HEK293 (cell line): ENCODE measurements at regions not wholly inside any gene's neighbourhood (a gene's known extent, or its start where the extent isn't known, plus 50 kb on each side); places are given as distances from the start of the nearest gene placed in this dataset.

ENCODE experiments used
- CTCF ChIA-PET: fragments of 350-600 bp; formaldehyde crosslinking; extraction: SDS; loops from one replicate; lab custom pipeline; 2021; ENCODE audit warnings: antibody characterized with exemption; lab: Yijun Ruan, JAX
- POLR2A ChIA-PET: fragments of 300-600 bp; formaldehyde crosslinking; extraction: SDS; loops from one replicate; lab custom pipeline; 2020; ENCODE audit warnings: antibody characterized with exemption, inconsistent platforms; lab: Yijun Ruan, JAX
- H3K27ac ChIP-seq: fragments of 200-500 bp; sonication (Bioruptor generic); 2 replicates; pipeline ENCODE4 v1.5.1; 2014; ENCODE audit warnings: low read depth, low read length, control low read depth, inconsistent platforms; ENCODE audit errors: extremely low read depth
- H3K36me3 ChIP-seq, 2 experiments: fragments of 200-500 bp in 1 of 2; sonication (Bioruptor generic) in 1 of 2; 1 replicate in 1 of 2; 2 replicates in 1 of 2; pipeline ENCODE4 v1.5.1; 2014 to 2017; ENCODE audit warnings: inconsistent platforms in 2 of 2, low read length in 2 of 2; ENCODE audit not compliant: control insufficient read depth in 2 of 2, insufficient read depth in 1 of 2
- H3K4me1 ChIP-seq: fragments of 200-500 bp; sonication (Bioruptor generic); 2 replicates; pipeline ENCODE4 v1.5.1; 2014; ENCODE audit warnings: mild to moderate bottlenecking, low read length, inconsistent platforms; ENCODE audit not compliant: control insufficient read depth, insufficient read depth
- H3K4me3 ChIP-seq: 2 replicates; pipeline ENCODE4 v1.5.1; 2011; ENCODE audit warnings: low read depth, mild to moderate bottlenecking, control low read depth, low read length, moderate library complexity
- H3K9me3 ChIP-seq: fragments of 200-500 bp; sonication (Bioruptor generic); 2 replicates; pipeline ENCODE4 v1.5.1; 2014; ENCODE audit warnings: low read depth, low read length, inconsistent platforms; ENCODE audit not compliant: control insufficient read depth, insufficient read depth
- KLF16 ChIP-seq: fragments of 450-650 bp; formaldehyde crosslinking; IDR thresholded peaks from 2 replicates; pipeline ENCODE4 v1.5.1; 2017; ENCODE audit warnings: missing biosample characterization, missing genetic modification characterization
- MYNN ChIP-seq: fragments of 450-650 bp; formaldehyde crosslinking; IDR thresholded peaks from 2 replicates; pipeline ENCODE4 v1.5.1; 2016; ENCODE audit warnings: missing biosample characterization, missing genetic modification characterization, borderline replicate concordance
- ZNF138 ChIP-seq: fragments of 450-650 bp; formaldehyde crosslinking; IDR thresholded peaks from 2 replicates; pipeline ENCODE4 v1.5.1; 2016; ENCODE audit warnings: missing biosample characterization, missing genetic modification characterization, borderline replicate concordance
- ZNF311 ChIP-seq: fragments of 450-650 bp; formaldehyde crosslinking; IDR thresholded peaks from 2 replicates; pipeline ENCODE4 v1.5.1; 2017; ENCODE audit warnings: missing biosample characterization, missing genetic modification characterization, borderline replicate concordance
- ZNF335 ChIP-seq: fragments of 450-650 bp; formaldehyde crosslinking; conservative IDR thresholded peaks from 2 replicates; pipeline ENCODE4 v1.5.1; 2016; ENCODE audit warnings: missing biosample characterization, missing genetic modification characterization
- ZNF776 ChIP-seq: fragments of 450-650 bp; formaldehyde crosslinking; IDR thresholded peaks from 2 replicates; pipeline ENCODE4 v1.5.0; 2017; ENCODE audit warnings: missing biosample characterization, missing genetic modification characterization, borderline replicate concordance
- ZNF785 ChIP-seq: fragments of 450-650 bp; formaldehyde crosslinking; IDR thresholded peaks from 2 replicates; pipeline ENCODE4 v1.5.1; 2016; ENCODE audit warnings: missing biosample characterization, missing genetic modification characterization
- TF ChIP-seq, protein P1 (sequence below): fragments of 450-650 bp; formaldehyde crosslinking; IDR thresholded peaks from 2 replicates; pipeline ENCODE4 v1.5.1; 2016; ENCODE audit warnings: missing biosample characterization, missing genetic modification characterization
- TF ChIP-seq, protein P2 (sequence below): fragments of 450-650 bp; formaldehyde crosslinking; IDR thresholded peaks from 2 replicates; pipeline ENCODE4 v1.5.1; 2017; ENCODE audit warnings: missing biosample characterization, missing genetic modification characterization
- TF ChIP-seq, protein P3 (sequence below): fragments of 450-650 bp; formaldehyde crosslinking; conservative IDR thresholded peaks from 2 replicates; pipeline ENCODE4 v1.5.1; 2016; ENCODE audit warnings: low read depth, missing biosample characterization, missing genetic modification characterization
- TF ChIP-seq, protein P4 (sequence below): fragments of 450-650 bp; formaldehyde crosslinking; IDR thresholded peaks from 2 replicates; pipeline ENCODE4 v1.5.1; 2016; ENCODE audit warnings: missing biosample characterization, missing genetic modification characterization

GRCh38 chr2:64227603-64228125 lies 83.4 kb upstream of the PELI1 start:
- Histone ChIP-seq H3K27ac (peak overlapping the region; percentile 32; the same call in 1 of the 2 replicates), H3K9me3 (no peaks in the 10 kb centered on the region), H3K4me3 (peak overlapping the region; percentile 14), H3K36me3 (no peaks in the 10 kb centered on the region), H3K4me1 (peaks cover 3% of the 10 kb centered on the region; the same call in 1 of the 2 replicates)
- ChIA-PET CTCF (interaction anchor here (0.9 to 1.1 kb wide), 2 partner anchors 11 to 15 kb away, joined by 3 to 8 read pairs; no protein-coding TSS in a partner anchor), POLR2A (interaction anchor here (0.9 to 1.1 kb wide), 3 partner anchors 8 to 85 kb away, joined by 3 to 4 read pairs (median 3); no protein-coding TSS in a partner anchor)
- TF ChIP-seq, protein P1, sequence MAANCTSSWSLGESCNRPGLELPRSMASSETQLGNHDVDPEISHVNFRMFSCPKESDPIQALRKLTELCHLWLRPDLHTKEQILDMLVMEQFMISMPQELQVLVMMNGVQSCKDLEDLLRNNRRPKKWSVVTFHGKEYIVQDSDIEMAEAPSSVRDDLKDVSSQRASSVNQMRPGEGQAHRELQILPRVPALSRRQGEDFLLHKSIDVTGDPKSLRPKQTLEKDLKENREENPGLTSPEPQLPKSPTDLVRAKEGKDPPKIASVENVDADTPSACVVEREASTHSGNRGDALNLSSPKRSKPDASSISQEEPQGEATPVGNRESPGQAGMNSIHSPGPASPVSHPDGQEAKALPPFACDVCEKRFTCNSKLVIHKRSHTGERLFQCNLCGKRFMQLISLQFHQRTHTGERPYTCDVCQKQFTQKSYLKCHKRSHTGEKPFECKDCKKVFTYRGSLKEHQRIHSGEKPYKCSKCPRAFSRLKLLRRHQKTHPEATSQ (tag by site-specific recombination), result no peak
- no peak for TF ChIP-seq ZNF785 (tag by site-specific recombination)
- no peak for TF ChIP-seq KLF16 (tag by site-specific recombination)
- no peak for TF ChIP-seq ZNF138 (tag by site-specific recombination)
- no peak for TF ChIP-seq MYNN (tag by site-specific recombination)
- 0 out of 2 replicates have a peak, but pooled peaks have one; percentile 43 for TF ChIP-seq ZNF335 (tag by site-specific recombination)
- no peak for TF ChIP-seq ZNF776 (tag by site-specific recombination)
- no peak for TF ChIP-seq ZNF311 (tag by site-specific recombination)
- TF ChIP-seq, protein P2, sequence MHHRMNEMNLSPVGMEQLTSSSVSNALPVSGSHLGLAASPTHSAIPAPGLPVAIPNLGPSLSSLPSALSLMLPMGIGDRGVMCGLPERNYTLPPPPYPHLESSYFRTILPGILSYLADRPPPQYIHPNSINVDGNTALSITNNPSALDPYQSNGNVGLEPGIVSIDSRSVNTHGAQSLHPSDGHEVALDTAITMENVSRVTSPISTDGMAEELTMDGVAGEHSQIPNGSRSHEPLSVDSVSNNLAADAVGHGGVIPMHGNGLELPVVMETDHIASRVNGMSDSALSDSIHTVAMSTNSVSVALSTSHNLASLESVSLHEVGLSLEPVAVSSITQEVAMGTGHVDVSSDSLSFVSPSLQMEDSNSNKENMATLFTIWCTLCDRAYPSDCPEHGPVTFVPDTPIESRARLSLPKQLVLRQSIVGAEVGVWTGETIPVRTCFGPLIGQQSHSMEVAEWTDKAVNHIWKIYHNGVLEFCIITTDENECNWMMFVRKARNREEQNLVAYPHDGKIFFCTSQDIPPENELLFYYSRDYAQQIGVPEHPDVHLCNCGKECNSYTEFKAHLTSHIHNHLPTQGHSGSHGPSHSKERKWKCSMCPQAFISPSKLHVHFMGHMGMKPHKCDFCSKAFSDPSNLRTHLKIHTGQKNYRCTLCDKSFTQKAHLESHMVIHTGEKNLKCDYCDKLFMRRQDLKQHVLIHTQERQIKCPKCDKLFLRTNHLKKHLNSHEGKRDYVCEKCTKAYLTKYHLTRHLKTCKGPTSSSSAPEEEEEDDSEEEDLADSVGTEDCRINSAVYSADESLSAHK (tag by site-specific recombination), result peak; percentile 73
- TF ChIP-seq, protein P3, sequence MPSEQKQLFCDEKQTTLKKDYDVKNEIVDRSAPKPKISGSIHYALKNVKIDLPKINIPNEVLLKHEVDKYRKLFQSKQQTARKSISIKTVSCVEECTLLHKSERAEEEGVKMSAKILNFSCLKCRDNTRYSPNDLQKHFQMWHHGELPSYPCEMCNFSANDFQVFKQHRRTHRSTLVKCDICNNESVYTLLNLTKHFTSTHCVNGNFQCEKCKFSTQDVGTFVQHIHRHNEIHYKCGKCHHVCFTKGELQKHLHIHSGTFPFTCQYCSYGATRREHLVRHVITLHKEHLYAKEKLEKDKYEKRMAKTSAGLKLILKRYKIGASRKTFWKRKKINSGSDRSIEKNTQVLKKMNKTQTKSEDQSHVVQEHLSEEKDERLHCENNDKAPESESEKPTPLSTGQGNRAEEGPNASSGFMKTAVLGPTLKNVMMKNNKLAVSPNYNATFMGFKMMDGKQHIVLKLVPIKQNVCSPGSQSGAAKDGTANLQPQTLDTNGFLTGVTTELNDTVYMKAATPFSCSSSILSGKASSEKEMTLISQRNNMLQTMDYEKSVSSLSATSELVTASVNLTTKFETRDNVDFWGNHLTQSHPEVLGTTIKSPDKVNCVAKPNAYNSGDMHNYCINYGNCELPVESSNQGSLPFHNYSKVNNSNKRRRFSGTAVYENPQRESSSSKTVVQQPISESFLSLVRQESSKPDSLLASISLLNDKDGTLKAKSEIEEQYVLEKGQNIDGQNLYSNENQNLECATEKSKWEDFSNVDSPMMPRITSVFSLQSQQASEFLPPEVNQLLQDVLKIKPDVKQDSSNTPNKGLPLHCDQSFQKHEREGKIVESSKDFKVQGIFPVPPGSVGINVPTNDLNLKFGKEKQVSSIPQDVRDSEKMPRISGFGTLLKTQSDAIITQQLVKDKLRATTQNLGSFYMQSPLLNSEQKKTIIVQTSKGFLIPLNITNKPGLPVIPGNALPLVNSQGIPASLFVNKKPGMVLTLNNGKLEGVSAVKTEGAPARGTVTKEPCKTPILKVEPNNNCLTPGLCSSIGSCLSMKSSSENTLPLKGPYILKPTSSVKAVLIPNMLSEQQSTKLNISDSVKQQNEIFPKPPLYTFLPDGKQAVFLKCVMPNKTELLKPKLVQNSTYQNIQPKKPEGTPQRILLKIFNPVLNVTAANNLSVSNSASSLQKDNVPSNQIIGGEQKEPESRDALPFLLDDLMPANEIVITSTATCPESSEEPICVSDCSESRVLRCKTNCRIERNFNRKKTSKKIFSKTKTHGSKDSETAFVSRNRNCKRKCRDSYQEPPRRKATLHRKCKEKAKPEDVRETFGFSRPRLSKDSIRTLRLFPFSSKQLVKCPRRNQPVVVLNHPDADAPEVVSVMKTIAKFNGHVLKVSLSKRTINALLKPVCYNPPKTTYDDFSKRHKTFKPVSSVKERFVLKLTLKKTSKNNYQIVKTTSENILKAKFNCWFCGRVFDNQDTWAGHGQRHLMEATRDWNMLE, result no peak
- TF ChIP-seq, protein P4, sequence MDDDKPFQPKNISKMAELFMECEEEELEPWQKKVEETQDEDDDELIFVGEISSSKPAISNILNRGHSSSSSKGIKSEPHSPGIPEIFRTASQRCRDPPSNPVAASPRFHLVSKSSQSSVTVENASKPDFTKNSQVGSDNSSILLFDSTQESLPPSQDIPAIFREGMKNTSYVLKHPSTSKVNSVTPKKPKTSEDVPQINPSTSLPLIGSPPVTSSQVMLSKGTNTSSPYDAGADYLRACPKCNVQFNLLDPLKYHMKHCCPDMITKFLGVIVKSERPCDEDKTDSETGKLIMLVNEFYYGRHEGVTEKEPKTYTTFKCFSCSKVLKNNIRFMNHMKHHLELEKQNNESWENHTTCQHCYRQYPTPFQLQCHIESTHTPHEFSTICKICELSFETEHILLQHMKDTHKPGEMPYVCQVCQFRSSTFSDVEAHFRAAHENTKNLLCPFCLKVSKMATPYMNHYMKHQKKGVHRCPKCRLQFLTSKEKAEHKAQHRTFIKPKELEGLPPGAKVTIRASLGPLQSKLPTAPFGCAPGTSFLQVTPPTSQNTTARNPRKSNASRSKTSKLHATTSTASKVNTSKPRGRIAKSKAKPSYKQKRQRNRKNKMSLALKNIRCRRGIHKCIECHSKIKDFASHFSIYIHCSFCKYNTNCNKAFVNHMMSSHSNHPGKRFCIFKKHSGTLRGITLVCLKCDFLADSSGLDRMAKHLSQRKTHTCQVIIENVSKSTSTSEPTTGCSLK (tag by site-specific recombination), result no peak
